GM18870 (cell line): ENCODE measurements at regions not wholly inside any gene's neighbourhood (a gene's known extent, or its start where the extent isn't known, plus 50 kb on each side); places are given as distances from the start of the nearest gene placed in this dataset.
A peak's percentile ranks its signal among the peaks of the same experiment; 100 is the strongest.
"Not testable (repeated sequence)": the region's sequence is repeated elsewhere in the genome, so short reads cannot be mapped to it uniquely, and the experiment has no call there.

Experiments used
- ATAC-seq: cut with Tn5 transposase; IDR thresholded peaks from one replicate; pipeline ENCODE4 v1.9.1; 2021; ENCODE audit warnings: moderate library complexity; ENCODE audit not compliant: unreplicated experiment

DNA sequence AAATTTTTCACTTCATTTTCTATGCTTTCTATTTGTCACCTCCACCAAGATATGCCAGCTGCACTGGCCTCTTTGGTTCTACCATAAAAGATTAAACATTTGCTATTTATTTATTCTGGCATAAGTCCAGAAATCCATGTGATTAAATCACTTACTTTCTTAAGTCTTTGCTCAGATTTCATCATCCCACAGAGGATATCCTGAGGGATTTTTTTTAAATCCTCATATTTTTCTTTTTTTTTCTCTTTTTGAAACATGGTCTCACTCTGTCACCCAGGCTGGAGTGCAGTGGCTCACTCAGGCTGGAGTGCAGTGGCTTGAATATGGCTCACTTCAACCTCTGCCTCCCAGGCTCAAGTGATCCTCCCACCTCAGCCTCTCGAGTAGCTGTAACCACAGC lies 645.4 kb upstream of the ATXN7L3B start:
- no peak for ATAC-seq

GRCh38 chr12:73898645-73899044 lies 639.0 kb upstream of the ATXN7L3B start:
- no peak for ATAC-seq

DNA sequence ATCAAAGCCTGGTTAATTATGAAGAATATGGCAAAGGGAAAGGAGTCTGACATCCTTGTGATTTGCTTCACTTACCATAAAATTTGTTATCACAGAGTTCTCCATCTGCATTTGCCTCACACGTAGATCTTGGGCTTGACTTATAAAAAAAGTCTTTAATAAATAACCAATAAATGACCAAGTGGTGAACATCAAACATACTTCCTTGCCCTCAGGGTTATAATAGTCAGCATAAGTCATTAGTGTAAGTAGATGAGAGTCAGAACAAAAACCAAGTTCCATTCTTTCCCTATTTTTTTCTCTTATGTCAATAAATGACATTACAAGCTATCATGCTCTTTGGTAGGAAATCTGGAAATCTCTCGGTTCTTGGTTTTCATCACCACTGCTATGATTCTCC lies 635.4 kb upstream of the ATXN7L3B start:
- ATAC-seq, result no peak

DNA sequence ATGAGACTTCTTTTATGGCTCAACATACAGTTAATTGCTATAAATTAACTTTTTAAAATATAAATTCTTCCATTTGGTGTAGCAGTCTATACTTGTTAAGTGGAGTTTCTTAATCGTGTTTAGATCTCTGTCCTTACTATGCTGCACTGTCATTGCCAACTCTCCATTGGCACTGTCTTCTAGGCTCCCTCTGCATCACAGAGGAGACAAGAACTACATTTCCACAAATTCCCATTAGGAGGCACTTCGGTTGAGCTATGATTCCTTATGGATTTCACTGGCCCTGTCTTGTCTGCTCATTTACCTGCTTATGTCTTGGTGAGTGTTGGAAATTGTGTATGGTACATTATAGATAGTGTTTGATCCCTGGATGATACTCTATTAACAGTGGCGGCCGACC lies 630.9 kb upstream of the ATXN7L3B start:
- no peak for ATAC-seq

GRCh38 chr12:73935817-73936216 lies 601.8 kb upstream of the ATXN7L3B start:
- no peak for ATAC-seq

DNA sequence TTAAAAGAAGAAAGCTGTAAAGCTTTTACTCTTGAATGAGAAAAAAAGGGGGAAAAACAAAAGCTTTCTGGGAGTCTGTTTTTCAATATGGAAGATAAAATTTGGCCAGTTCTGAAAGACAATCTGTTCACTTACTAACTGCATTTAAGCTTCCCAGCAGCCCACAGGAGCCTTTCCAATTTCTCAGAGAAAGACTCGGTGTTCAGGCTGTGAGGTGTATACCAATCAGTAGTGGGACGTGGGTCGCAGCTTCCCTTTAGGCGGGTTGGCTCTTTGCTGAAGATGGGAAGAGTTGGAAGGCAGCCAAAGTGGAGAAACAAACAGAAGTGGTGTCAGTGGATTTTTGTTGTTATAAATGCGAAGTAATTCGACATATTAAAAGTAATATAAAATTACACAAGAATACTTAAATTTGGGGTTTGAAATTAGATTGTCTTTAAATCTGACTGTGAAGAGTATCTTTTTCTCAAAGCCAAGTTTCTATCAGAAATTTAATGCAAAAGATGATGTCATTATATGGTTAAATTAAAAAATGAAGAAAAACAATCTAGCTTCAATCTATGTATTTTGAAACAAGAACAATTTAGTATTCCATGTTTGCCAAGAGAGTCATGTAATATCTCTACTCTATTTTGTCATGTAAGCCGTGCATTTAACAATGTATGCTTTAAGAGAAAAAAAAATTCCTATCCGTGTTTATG lies 590.2 kb upstream of the ATXN7L3B start:
- ATAC-seq, result no peak

GRCh38 chr12:73950507-73950906 lies 587.1 kb upstream of the ATXN7L3B start:
- no peak for ATAC-seq

GRCh38 chr12:73951956-73952703 lies 585.5 kb upstream of the ATXN7L3B start:
- ATAC-seq, result no peak

GRCh38 chr12:73964641-73965040 lies 573.0 kb upstream of the ATXN7L3B start:
- ATAC-seq, result no peak

GRCh38 chr12:73973486-73973885 lies 564.1 kb upstream of the ATXN7L3B start:
- no peak for ATAC-seq

DNA sequence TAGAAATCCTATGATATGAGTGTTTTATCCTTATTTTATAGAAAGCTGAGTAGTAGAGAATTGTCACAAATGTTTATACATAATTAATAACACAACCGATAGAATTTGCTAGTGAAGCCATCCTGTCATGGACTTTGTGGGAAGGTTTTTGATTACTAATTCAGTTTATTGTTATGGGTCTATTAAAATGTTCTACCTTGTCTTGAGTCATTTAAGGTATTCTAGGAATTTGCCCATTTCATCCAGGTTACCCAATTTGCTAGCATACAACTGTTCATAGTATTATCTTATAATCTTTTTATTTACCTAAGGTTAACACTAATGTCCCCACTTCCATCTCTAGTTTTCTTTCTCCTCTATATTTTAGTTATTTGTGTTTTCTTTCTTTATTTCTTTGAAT lies 553.1 kb upstream of the ATXN7L3B start:
- ATAC-seq, result no peak

DNA sequence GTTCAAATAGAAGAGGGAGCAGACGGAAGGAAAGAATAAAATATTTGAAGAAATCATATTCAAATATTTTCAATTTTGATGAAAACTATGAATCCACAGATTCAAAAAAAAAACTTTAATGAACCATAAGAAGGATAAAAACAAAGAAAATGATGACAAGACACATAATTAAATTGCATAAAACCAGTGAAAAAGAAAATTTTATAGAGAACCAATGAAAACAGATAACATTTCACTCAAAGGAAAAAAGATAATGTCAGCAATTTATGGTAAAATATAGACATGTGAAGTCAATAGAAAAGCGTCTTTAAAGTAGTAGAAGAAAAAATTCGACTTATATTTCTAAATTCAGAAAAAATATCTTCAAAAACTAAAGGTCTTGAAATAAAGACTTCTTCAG lies 546.5 kb upstream of the ATXN7L3B start:
- ATAC-seq, result no peak

DNA sequence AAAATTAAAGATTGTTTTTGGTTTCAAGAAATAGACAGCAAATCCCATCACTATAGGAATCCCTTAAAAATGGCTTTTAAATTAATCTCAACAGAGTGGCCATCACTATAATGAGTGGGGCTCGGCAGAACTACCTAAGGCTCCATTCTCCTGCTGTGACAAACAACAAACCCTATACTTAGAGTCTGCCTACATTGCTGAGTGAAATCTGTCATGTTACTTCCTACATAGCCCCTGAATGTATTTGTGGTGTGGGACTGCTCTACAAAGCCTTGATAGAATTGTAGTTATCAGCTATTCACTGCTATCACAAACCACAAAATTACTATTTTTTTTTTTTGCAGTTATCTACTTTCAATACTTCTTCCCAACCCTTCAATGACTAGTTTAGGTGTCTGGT lies 538.7 kb upstream of the ATXN7L3B start:
- no peak for ATAC-seq

DNA sequence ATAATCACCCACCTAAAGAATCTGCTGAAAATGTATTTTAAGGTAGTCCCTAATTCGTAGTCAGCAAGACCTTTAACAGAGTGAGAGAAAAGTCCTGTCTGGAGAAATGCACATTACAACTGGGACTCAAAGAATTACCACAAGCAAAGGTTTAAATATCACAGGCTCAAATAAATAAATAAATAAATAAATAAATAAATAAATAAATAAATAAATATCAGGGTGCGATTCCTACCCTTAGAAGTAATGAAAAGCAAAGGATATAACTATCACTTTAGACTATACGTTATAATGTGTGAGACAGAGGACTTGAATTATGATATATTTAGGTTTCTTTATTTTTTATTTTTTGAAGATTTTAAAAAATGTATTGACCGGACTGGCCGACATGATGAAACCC lies 522.5 kb upstream of the ATXN7L3B start:
- no peak for ATAC-seq

DNA sequence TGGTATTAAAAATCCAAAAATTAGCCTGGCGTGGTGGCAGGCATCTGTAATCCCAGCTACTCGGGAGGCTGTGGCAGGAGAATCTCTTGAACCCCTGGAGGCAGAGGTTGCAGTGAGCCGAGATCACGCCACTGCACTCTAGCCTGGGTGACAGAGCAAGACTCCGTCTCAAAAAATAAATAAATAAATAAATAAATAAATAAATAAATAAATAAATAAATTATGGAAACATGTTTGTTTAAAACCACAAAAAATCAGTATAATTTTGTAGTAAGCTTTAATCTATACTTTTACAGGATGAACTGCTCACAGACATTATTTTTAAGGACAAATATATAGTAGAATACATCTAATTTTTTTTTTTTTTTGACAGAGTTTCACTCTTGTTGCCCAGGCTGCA lies 521.3 kb upstream of the ATXN7L3B start:
- ATAC-seq, result not testable (repeated sequence)

DNA sequence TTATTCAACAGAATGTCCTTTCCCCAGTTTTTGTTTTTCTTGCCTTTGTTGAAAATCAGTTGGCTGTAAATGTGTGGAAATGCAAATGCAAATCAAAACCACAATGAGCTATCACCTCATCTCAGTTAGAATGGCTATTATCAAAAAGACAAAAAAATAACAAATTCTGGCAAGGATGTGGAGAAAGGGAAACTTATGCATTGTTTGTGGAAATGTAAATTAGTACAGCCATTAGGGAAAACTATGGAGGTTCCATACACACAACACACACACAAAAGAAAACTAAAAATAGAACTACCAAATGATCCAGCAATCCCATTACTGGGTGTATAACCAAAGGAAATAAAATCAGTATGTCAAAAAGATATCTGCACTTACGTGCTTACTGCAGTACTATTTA lies 518.8 kb upstream of the ATXN7L3B start:
- ATAC-seq, result no peak

DNA sequence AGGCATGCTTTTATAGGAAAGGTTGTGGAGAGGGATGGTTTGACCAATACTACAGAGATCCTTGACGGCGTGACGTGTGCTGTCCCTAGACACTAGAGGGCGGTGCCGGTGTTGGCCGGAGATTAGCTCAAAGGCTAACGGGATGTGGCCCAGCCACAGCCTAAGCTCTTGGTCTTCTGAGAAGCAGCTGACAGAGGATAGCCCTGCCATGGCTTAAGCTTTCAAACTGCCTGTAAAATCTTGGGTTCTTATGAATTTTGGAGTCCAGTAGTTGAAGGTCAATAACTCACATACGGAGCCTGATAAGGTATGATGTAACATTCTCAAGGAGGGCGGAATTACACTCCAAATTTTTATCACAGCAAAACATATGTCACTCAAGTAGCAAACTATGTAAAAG lies 515.7 kb upstream of the ATXN7L3B start:
- ATAC-seq, result peak; percentile 98

- no peak for ATAC-seq
Observed at GRCh38 chr12:74031045-74031444, 506.6 kb upstream of the ATXN7L3B start.

DNA sequence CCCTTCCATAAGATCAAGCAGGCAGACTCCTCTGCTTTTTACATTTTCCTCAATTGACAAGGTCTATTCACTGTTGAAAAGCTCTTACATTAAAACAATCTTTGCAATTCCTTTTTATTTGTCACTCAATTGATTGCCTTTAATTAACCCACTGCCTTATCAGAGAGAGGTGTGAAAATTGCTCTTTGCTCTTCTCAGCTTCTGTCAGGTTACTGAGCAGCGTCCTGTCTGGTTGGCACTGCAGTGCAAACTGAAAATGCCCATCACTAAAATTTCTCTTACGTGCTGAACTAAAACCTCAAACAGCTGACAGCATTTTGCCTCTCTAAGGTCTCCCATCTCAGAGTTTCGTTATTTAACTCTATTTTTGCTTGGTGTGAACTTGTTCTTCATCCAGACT lies 504.1 kb upstream of the ATXN7L3B start:
- no peak for ATAC-seq

DNA sequence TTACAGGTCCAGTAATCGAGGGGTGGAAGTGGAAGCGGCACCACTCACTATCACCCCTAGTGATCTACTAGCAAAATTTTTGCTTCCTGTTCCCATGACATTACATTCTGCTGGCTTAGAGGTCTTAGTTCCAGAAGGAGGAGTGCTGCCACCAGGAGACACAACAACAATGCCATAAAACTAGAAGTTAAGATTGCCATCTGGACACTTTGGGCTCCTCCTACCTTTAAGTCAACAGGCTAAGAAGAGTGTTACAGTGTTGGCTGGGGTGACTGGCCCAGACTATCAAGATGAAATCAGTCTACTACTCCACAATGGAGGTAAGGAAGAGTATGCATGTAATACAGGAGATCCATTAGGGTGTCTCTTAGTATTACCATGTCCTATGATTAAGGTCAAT lies 498.5 kb upstream of the ATXN7L3B start:
- ATAC-seq, result not testable (repeated sequence)

DNA sequence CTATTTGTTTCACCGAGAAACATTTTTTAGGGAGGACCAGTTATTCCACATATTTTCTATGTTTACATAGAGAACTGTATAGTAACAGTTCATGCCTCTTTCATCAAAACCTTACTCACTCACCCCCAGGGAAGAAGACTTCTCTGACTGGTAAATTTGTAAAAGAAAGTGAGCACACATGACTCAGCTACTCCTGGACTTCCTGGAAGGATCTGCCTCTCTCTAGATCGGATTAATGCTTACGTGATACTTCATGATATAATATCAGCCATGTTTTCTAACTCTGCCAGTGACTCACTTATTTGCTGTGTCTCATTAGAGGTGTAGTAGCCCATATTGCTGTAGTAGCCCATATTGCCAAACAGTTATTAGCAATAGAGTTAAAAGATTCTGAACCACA lies 494.3 kb upstream of the ATXN7L3B start:
- no peak for ATAC-seq

- ATAC-seq, result no peak
Observed at GRCh38 chr12:74049348-74049747, 488.3 kb upstream of the ATXN7L3B start.

DNA sequence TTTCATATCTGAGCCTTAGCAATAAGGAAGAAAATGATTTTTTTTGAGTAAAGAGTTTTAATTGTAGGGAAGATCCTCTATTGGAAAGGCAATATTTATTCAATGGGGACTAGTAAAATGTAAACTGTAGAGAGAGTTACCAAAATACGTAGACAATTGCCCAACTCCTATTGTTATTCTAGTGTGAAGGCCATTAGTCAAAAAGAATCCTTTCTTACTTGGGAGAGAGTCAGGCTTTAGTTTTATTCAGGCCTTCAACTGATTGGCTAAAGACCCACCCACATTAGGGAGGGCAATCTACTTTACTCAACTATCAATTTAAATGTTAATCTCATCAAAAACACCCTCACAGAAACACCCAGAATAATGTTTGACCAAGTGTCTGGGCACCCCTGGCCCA lies 485.8 kb upstream of the ATXN7L3B start:
- ATAC-seq, result no peak
